GM12878 (cell line): ENCODE measurements at regions not wholly inside any gene's neighbourhood (a gene's known extent, or its start where the extent isn't known, plus 50 kb on each side); places are given as distances from the start of the nearest gene placed in this dataset.

Source experiments
- ATAC-seq: fragments of 200-7000 bp; cut with Tn5 transposase; 3 replicates; pipeline ENCODE4 v1.9.1; 2020; ENCODE audit warnings: mild to moderate bottlenecking, moderate library complexity
- BruUV-seq: library from RNA; stranded (reverse); fragments of 400-500 nt; replicated peaks from 2 replicates; lab custom pipeline; 2021; lab: Mats Ljungman, UMichigan
- CTCF ChIA-PET: fragments of 300-600 bp; sonication (Branson Sonifier 250); formaldehyde crosslinking; extraction: SDS; loops from one replicate; lab custom pipeline; 2021; ENCODE audit warnings: inconsistent platforms; lab: Yijun Ruan, JAX
- POLR2A ChIA-PET: fragments of 350-600 bp; formaldehyde crosslinking; extraction: SDS; loops from one replicate; lab custom pipeline; 2021; ENCODE audit warnings: inconsistent platforms; lab: Charles Lee
- RAD21 ChIA-PET: fragments of 300-600 bp; sonication (Branson Sonifier 250); formaldehyde crosslinking; loops from one replicate; lab custom pipeline; 2023; ENCODE audit warnings: antibody characterized with exemption; ENCODE audit not compliant: unreplicated experiment; lab: Charles Lee
- SMC1A ChIA-PET: fragments of 300-600 bp; sonication (Branson Sonifier 250); formaldehyde crosslinking; loops from one replicate; lab custom pipeline; 2023; ENCODE audit not compliant: unreplicated experiment, uncharacterized antibody; lab: Charles Lee
- DNase-seq: peaks from one replicate; pipeline ENCODE4 v3.0.0-alpha.2; 2011; ENCODE audit warnings: low read depth, low spot score
- FAIRE-seq: peaks from 3 replicates; lab custom pipeline; 2011; peaks lifted over from hg19 to GRCh38; lab: Jason Lieb, UNC
- H2AFZ ChIP-seq: 2 replicates; pipeline ENCODE4 v1.6.0; 2011; ENCODE audit warnings: low read depth, low read length, control low read depth; ENCODE audit not compliant: control insufficient read depth
- H3K27ac ChIP-seq: 2 replicates; pipeline ENCODE4 v1.5.1; 2011; ENCODE audit warnings: control low read depth; ENCODE audit not compliant: control insufficient read depth, insufficient read depth
- H3K27me3 ChIP-seq, 2 experiments: replicated peaks in 1 of 2; 2 replicates each; pipeline versions ENCODE4 v1.6.0 to v1.6.1; 2011; ENCODE audit warnings: low read length in 1 of 2; ENCODE audit not compliant: control insufficient read depth in 2 of 2, insufficient read depth in 2 of 2
- H3K36me3 ChIP-seq, 2 experiments: 2 replicates each; pipeline ENCODE4 v1.5.1; 2011; ENCODE audit warnings: low read length in 1 of 2; ENCODE audit not compliant: control insufficient read depth in 2 of 2, insufficient read depth in 2 of 2
- H3K4me1 ChIP-seq: 2 replicates; pipeline ENCODE4 v1.6.1; 2011; ENCODE audit warnings: mild to moderate bottlenecking, low read length, moderate library complexity, mixed read lengths; ENCODE audit not compliant: control insufficient read depth, insufficient read depth
- H3K4me2 ChIP-seq: 2 replicates; pipeline ENCODE4 v1.6.0; 2011; ENCODE audit warnings: control low read depth; ENCODE audit not compliant: control insufficient read depth, insufficient read depth
- H3K4me3 ChIP-seq: fragments of 200-600 bp; sonication (generic); 2 replicates; pipeline ENCODE4 v1.5.1; 2016
- H3K79me2 ChIP-seq: 2 replicates; pipeline ENCODE4 v1.6.0; 2011; ENCODE audit warnings: low read length; ENCODE audit not compliant: control insufficient read depth, insufficient read depth
- H3K9ac ChIP-seq: 2 replicates; pipeline ENCODE4 v1.8.0; 2011; ENCODE audit warnings: low read length, control low read depth, mixed read lengths; ENCODE audit not compliant: control insufficient read depth, insufficient read depth
- H3K9me3 ChIP-seq: replicated peaks from 3 replicates; pipeline ENCODE4 v1.5.1; 2011; ENCODE audit warnings: mild to moderate bottlenecking, low read length; ENCODE audit not compliant: control insufficient read depth, insufficient read depth
- H4K20me1 ChIP-seq: 2 replicates; pipeline ENCODE4 v1.6.0; 2011; ENCODE audit not compliant: control insufficient read depth, insufficient read depth
- CBX3 ChIP-seq: fragments of 200-600 bp; sonication (generic); IDR thresholded peaks from 2 replicates; pipeline ENCODE4 v1.6.1; 2016; ENCODE audit warnings: low read depth, borderline replicate concordance
- CHD1 ChIP-seq: IDR thresholded peaks from 2 replicates; pipeline ENCODE4 v1.6.1; 2012; ENCODE audit warnings: low read depth, low read length, improper control_type of control experiment
- CREM ChIP-seq: IDR thresholded peaks from 2 replicates; pipeline ENCODE4 v1.6.1; 2014; ENCODE audit warnings: antibody characterized with exemption, low read depth
- GABPA ChIP-seq: IDR thresholded peaks from 2 replicates; pipeline ENCODE4 v1.6.1; 2014; ENCODE audit warnings: antibody characterized with exemption, low read depth, mild to moderate bottlenecking, inconsistent platforms
- KDM1A ChIP-seq: fragments of 200-600 bp; sonication (generic); IDR thresholded peaks from 2 replicates; pipeline ENCODE4 v1.6.1; 2016; ENCODE audit warnings: borderline replicate concordance
- MEF2B ChIP-seq: fragments of 450-650 bp; IDR thresholded peaks from 2 replicates; pipeline ENCODE4 v1.6.1; 2018; ENCODE audit warnings: mild to moderate bottlenecking, moderate library complexity; ENCODE audit not compliant: partially characterized antibody, poor library complexity, severe bottlenecking
- RBBP5 ChIP-seq: fragments of 200-600 bp; sonication (generic); conservative IDR thresholded peaks from 2 replicates; pipeline ENCODE4 v1.6.1; 2016
- SMC3 ChIP-seq: IDR thresholded peaks from 2 replicates; pipeline ENCODE4 v1.6.1; 2011; ENCODE audit warnings: low read length, improper control_type of control experiment, borderline replicate concordance
- WGBS: methylation state at CpG from one replicate; pipeline ENCODE4 v1.1.6; 2016; ENCODE audit warnings: low lambda C conversion rate; ENCODE audit not compliant: insufficient replicate concordance, insufficient coverage; ENCODE audit errors: missing lambda C conversion rate; 5-methylcytosine and 5-hydroxymethylcytosine counted together
- in situ Hi-C: fragments of 300-500 bp; cut with MboI; formaldehyde crosslinking; loops from 9 replicates; pipeline ENCODE4 v1.14.3; 2018; ENCODE audit warnings: mixed read lengths
- intact Hi-C: fragments of 100-400 bp; cut with micrococcal nuclease; formaldehyde crosslinking; loops from one replicate; pipeline ENCODE4 v1.14.2; 2022; ENCODE audit not compliant: unreplicated experiment
- TF ChIP-seq, protein P1 (sequence below): fragments of 450-650 bp; IDR thresholded peaks from 2 replicates; pipeline ENCODE4 v1.6.1; 2017; ENCODE audit warnings: antibody characterized with exemption, mild to moderate bottlenecking, moderate library complexity
- TF ChIP-seq, protein P2 (sequence below): fragments of 450-650 bp; formaldehyde crosslinking; IDR thresholded peaks from 2 replicates; pipeline ENCODE4 v1.5.0; 2022; ENCODE audit warnings: mild to moderate bottlenecking, missing genetic modification characterization
- TF ChIP-seq, protein P3 (sequence below): IDR thresholded peaks from 2 replicates; pipeline ENCODE4 v1.6.1; 2012; ENCODE audit warnings: low read depth, low read length, improper control_type of control experiment
- TF ChIP-seq, protein P4 (sequence below), 3 experiments: IDR thresholded peaks in 2 of 3; conservative IDR thresholded peaks in 1 of 3; 2 replicates each; pipeline ENCODE4 v1.5.1; 2011; ENCODE audit warnings: low read depth in 3 of 3, low read length in 3 of 3, mild to moderate bottlenecking in 3 of 3, control low read depth in 2 of 3, moderate library complexity in 2 of 3, inconsistent platforms in 1 of 3, mixed read lengths in 1 of 3; ENCODE audit not compliant: control insufficient read depth in 2 of 3, insufficient read depth in 1 of 3; ENCODE audit errors: extremely low read depth in 1 of 3
- TF ChIP-seq, protein P5 (sequence below): fragments of 450-650 bp; IDR thresholded peaks from 2 replicates; pipeline ENCODE4 v1.6.1; 2018; ENCODE audit warnings: borderline replicate concordance, mild to moderate bottlenecking; ENCODE audit not compliant: partially characterized antibody

DNA sequence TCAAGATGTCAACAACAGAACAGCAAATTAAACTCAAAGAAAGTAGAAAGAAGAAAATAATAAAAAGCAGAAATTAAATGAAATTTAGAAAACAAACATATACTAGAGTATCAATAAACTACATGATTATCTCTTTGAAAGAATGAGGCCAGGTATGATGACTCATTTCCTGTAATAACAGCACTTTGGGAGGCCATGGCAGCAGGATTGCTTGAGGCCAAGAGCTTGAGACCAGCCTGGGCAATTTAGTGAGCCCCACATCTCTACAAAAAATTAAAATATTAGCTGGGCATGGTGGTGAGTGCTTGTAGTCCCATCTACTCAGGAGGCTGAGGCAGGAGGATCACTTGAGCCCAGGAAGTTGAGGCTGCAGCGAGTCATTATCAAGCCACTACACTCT, 232.5 kb downstream of the RAB11FIP4 start:
- H4K20me1 ChIP-seq = no peaks in the 10 kb centered on the region
- H2AFZ ChIP-seq = no peak overlapping the region
- no TSS peak for BruUV-seq
- H3K4me2 ChIP-seq = no peak overlapping the region
- in situ Hi-C loops = no loop called here
- no peaks in the 10 kb centered on the region for H3K36me3 ChIP-seq
- ChIA-PET POLR2A (no interaction called here), RAD21 (no interaction called here), CTCF (interaction anchor here (0.6 kb wide), 1 partner anchor 616 kb away, joined by 3 read pairs; no protein-coding TSS in a partner anchor), SMC1A (no interaction called here)
- DNase-seq (no peak), FAIRE-seq (no peak), ATAC-seq (no peak)
- no peak overlapping the region for H3K9ac ChIP-seq
- H3K79me2 ChIP-seq = no peaks in the 10 kb centered on the region
- intact Hi-C loops = no loop called here
- no peaks in the 10 kb centered on the region for H3K27me3 ChIP-seq
- H3K4me3 ChIP-seq = no peak overlapping the region
- no peak overlapping the region for H3K27ac ChIP-seq
- H3K9me3 ChIP-seq = peaks cover 1% of the 10 kb centered on the region; the same call in 1 of the 3 replicates
- no peaks in the 10 kb centered on the region for H3K4me1 ChIP-seq
- 5% methylated on average over 1 of the region's 1 CpG for WGBS
- TF ChIP-seq RBBP5 (no peak), CREM (no peak), MEF2B (no peak), SMC3 (no peak), GABPA (no peak), KDM1A (no peak), CBX3 (no peak), CHD1 (no peak)
- TF ChIP-seq, protein P1, sequence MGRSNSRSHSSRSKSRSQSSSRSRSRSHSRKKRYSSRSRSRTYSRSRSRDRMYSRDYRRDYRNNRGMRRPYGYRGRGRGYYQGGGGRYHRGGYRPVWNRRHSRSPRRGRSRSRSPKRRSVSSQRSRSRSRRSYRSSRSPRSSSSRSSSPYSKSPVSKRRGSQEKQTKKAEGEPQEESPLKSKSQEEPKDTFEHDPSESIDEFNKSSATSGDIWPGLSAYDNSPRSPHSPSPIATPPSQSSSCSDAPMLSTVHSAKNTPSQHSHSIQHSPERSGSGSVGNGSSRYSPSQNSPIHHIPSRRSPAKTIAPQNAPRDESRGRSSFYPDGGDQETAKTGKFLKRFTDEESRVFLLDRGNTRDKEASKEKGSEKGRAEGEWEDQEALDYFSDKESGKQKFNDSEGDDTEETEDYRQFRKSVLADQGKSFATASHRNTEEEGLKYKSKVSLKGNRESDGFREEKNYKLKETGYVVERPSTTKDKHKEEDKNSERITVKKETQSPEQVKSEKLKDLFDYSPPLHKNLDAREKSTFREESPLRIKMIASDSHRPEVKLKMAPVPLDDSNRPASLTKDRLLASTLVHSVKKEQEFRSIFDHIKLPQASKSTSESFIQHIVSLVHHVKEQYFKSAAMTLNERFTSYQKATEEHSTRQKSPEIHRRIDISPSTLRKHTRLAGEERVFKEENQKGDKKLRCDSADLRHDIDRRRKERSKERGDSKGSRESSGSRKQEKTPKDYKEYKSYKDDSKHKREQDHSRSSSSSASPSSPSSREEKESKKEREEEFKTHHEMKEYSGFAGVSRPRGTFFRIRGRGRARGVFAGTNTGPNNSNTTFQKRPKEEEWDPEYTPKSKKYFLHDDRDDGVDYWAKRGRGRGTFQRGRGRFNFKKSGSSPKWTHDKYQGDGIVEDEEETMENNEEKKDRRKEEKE = no peak
- TF ChIP-seq, protein P2, sequence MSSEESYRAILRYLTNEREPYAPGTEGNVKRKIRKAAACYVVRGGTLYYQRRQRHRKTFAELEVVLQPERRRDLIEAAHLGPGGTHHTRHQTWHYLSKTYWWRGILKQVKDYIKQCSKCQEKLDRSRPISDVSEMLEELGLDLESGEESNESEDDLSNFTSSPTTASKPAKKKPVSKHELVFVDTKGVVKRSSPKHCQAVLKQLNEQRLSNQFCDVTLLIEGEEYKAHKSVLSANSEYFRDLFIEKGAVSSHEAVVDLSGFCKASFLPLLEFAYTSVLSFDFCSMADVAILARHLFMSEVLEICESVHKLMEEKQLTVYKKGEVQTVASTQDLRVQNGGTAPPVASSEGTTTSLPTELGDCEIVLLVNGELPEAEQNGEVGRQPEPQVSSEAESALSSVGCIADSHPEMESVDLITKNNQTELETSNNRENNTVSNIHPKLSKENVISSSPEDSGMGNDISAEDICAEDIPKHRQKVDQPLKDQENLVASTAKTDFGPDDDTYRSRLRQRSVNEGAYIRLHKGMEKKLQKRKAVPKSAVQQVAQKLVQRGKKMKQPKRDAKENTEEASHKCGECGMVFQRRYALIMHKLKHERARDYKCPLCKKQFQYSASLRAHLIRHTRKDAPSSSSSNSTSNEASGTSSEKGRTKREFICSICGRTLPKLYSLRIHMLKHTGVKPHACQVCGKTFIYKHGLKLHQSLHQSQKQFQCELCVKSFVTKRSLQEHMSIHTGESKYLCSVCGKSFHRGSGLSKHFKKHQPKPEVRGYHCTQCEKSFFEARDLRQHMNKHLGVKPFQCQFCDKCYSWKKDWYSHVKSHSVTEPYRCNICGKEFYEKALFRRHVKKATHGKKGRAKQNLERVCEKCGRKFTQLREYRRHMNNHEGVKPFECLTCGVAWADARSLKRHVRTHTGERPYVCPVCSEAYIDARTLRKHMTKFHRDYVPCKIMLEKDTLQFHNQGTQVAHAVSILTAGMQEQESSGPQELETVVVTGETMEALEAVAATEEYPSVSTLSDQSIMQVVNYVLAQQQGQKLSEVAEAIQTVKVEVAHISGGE (CRISPR knock-in tag) = no peak
- TF ChIP-seq, protein P3, sequence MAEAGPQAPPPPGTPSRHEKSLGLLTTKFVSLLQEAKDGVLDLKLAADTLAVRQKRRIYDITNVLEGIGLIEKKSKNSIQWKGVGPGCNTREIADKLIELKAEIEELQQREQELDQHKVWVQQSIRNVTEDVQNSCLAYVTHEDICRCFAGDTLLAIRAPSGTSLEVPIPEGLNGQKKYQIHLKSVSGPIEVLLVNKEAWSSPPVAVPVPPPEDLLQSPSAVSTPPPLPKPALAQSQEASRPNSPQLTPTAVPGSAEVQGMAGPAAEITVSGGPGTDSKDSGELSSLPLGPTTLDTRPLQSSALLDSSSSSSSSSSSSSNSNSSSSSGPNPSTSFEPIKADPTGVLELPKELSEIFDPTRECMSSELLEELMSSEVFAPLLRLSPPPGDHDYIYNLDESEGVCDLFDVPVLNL = no peak
- TF ChIP-seq, protein P4, sequence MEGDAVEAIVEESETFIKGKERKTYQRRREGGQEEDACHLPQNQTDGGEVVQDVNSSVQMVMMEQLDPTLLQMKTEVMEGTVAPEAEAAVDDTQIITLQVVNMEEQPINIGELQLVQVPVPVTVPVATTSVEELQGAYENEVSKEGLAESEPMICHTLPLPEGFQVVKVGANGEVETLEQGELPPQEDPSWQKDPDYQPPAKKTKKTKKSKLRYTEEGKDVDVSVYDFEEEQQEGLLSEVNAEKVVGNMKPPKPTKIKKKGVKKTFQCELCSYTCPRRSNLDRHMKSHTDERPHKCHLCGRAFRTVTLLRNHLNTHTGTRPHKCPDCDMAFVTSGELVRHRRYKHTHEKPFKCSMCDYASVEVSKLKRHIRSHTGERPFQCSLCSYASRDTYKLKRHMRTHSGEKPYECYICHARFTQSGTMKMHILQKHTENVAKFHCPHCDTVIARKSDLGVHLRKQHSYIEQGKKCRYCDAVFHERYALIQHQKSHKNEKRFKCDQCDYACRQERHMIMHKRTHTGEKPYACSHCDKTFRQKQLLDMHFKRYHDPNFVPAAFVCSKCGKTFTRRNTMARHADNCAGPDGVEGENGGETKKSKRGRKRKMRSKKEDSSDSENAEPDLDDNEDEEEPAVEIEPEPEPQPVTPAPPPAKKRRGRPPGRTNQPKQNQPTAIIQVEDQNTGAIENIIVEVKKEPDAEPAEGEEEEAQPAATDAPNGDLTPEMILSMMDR (IDR thresholded peaks at IDR 0.05 in 2 of 3, conservative IDR thresholded peaks at IDR 0.05 in 1 of 3; ENCODE audit: control insufficient read depth in 2 of 3, extremely low read depth in 1 of 3, insufficient read depth in 1 of 3, low read depth in 3 of 3, low read length in 3 of 3) = no peak
- TF ChIP-seq, protein P5, sequence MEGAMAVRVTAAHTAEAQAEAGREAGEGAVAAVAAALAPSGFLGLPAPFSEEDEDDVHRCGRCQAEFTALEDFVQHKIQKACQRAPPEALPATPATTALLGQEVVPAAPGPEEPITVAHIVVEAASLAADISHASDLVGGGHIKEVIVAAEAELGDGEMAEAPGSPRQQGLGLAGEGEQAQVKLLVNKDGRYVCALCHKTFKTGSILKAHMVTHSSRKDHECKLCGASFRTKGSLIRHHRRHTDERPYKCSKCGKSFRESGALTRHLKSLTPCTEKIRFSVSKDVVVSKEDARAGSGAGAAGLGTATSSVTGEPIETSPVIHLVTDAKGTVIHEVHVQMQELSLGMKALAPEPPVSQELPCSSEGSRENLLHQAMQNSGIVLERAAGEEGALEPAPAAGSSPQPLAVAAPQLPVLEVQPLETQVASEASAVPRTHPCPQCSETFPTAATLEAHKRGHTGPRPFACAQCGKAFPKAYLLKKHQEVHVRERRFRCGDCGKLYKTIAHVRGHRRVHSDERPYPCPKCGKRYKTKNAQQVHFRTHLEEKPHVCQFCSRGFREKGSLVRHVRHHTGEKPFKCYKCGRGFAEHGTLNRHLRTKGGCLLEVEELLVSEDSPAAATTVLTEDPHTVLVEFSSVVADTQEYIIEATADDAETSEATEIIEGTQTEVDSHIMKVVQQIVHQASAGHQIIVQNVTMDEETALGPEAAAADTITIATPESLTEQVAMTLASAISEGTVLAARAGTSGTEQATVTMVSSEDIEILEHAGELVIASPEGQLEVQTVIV = no peak
